GM18502 (cell line): ENCODE measurements at regions not wholly inside any gene's neighbourhood (a gene's known extent, or its start where the extent isn't known, plus 50 kb on each side); places are given as distances from the start of the nearest gene placed in this dataset.
"Not testable (repeated sequence)": the region's sequence is repeated elsewhere in the genome, so short reads cannot be mapped to it uniquely, and the experiment has no call there.

Experiments
- ATAC-seq: cut with Tn5 transposase; IDR thresholded peaks from one replicate; pipeline ENCODE4 v1.9.1; 2021; ENCODE audit warnings: mild to moderate bottlenecking; ENCODE audit not compliant: unreplicated experiment, poor library complexity

GRCh38 chr1:72375226-72375625, 92.9 kb upstream of the NEGR1 start:
- no peak for ATAC-seq

DNA sequence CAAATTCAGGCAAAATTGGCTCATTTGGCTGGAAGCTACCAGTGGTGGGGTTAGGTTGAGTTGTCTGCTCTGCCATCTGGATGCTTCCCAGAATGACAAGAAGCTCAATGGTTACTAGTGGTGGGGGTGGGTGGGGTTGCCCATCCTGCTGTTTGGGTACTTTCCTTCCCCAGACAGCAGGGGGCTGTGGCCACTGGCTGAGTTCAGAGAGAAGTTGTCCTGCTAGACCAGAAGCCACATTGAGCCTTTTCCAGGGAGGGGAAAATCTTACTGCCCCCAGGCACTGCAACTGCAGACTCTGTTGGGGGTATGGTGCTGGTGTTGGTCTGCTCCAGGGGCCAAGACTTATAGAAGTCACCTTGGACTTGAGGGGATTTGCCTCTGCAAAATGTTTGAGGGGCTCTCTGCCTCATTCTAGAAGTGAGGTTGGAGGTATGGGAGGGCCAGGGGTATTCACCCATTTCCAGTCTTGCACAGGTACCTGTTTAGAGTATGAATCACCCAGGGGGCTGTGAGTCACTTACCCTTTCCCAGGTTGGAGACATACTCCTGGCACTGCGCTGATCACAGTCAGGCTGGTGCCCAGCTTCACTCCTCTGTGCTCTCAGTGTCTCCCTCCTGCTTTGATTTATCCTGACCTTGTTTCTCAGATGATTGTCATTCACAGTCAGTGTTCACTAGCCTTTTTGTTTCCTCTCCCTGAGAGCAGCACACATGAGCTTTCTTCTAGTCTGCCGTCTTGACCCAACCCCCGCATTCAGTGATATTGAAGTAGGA, 89.1 kb upstream of the NEGR1 start:
- no peak for ATAC-seq

DNA sequence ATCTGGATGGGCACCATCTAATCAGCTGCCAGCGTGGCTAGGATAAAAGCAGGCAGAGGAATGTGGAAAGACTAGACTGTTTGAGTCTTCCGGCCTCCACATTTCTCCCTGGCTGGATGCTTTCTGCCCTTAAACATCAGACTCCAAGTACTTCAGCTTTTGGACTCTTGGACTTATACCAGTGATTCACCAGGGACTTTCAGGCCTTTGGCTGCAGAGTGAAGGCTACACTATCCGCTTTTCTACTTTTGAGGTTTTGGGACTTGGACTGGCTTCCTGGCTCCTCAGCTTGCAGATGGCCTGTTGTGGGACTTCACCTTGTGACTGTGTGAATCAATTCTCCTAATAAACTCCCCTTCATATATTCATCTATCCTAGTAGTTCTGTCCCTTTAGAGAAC, 88.5 kb upstream of the NEGR1 start:
- not testable (repeated sequence) for ATAC-seq

GRCh38 chr1:72369069-72369757, 86.9 kb upstream of the NEGR1 start:
- no peak for ATAC-seq

DNA sequence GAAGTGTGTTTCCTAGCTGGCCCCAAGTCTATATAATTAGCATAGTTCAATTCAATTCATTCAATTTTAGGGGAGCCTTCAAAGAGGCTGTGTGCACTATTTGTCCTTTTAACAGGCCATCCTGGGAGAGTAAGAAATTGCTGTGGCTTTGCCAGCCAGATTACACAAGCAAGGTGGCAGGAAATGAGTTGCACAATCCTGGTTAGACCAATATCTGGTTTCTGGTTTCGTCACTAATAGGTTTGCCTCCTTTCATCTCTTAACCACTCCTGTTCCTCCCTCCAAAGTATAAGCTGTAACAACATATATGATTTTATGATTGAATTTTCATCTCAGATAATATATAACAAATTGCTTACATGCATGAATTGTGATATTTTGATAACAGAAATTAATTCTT, 84.1 kb upstream of the NEGR1 start:
- no peak for ATAC-seq

DNA sequence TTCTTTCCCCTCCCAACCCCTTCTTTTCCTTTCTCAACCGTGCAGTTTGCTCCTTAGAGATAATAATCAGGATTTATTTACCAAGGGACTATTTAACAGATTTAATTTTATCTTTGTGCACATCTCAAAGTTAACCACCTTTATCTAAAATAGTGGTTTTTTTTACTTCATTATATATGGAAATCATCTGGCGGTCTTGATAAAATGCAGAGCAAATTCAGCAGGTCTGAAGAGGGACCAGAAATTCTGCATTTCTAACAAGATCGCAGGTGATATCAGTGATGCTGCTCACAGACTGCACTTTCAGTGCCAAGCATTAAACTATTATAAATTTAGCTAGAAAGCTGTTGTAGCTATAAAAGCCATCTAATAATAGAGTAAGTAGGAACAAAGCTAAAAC, 83.4 kb upstream of the NEGR1 start:
- no peak for ATAC-seq

GRCh38 chr1:72362538-72362937, 80.2 kb upstream of the NEGR1 start:
- no peak for ATAC-seq

DNA sequence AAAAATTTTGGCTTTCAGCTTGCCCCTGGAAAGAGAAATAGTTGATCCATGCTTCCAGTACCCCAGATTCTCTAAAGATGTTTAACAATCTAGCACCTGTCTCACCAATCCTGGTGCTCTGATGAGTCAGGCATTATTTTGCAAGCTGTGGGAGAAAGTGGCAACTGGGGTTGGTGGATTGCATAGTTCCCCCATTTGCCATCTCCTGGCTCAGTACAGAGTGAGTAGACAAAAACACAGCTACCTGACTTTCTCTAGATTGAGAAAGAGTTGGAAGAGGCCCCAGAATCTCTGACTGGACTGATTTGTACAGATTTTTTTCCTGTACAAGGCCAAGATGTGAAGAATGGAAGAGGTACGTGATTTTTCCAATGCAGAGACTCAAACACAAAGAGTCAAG, 75.1 kb upstream of the NEGR1 start:
- no peak for ATAC-seq

- ATAC-seq, result no peak
These were observed 73.6 kb upstream of the NEGR1 start for GRCh38 chr1:72355899-72356298.

DNA sequence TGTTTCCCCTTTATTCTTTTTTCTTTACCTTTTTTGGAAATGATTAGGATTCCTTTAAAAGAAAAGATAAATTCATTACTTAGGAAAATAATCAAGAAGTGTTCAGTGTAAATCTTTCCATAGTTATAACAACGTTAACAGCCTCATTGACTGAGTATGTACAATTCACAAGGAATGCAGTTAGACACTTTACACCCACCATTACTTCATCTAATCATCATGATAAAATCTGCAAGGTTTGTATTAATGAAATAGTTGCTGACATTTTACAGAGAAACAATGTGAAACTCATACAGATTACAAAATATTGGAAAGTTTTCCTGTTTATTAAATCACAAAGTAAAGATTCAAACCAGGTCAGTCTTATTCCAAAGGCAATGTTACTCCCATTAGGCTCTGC, 59.3 kb upstream of the NEGR1 start:
- ATAC-seq, result no peak

DNA sequence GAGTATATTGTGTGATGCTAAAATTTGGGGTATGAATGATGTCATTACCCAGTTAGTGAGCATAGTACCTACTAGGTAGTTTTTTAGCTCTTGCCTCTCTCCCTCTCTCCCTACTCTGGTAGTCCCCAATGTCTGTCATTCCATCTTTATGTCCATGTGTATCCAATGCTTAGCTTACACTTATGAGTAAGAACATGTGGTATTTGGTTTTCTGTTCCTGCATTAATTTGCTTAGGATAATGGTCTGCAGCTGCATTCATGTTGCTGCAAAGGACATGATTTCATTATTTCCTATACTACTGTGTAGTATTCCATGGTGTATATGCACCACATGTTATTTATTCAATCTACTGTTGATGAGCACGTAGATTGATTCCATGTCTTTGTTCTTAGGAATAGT, 54.4 kb upstream of the NEGR1 start:
- no peak for ATAC-seq
